ENCODE measurements at regions not wholly inside any gene's neighbourhood (a gene's known extent, or its start where the extent isn't known, plus 50 kb on each side); places are given as distances from the start of the nearest gene placed in this dataset.

DNA sequence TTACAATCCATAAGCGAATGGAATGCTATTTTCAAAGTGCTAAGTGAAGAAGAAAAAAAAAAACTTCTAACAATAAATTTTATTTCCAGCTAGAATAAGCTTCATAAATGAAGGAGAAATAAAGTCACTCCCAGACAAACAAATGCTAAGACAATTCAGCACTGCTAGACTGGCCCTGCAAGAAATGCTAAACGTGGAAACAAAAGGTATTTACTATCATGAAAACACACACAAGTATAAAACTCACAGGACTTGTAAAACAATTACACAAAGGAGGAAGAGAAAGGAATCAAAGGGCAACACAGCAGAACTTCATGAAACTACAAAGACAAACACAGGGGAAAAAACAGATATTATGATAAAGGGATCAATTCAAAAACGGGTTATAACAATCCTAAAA lies 85.8 kb upstream of the NELL2 start:
- no peak overlapping the region for H3K4me3 ChIP-seq (ENCODE audit: low read length)
- TF ChIP-seq CTCF (IDR thresholded peaks at IDR 0.05; ENCODE audit: insufficient read depth, low read depth, low read length, missing control alignments), result no peak
- no peak for DNase-seq (ENCODE audit: low read depth)

DNA sequence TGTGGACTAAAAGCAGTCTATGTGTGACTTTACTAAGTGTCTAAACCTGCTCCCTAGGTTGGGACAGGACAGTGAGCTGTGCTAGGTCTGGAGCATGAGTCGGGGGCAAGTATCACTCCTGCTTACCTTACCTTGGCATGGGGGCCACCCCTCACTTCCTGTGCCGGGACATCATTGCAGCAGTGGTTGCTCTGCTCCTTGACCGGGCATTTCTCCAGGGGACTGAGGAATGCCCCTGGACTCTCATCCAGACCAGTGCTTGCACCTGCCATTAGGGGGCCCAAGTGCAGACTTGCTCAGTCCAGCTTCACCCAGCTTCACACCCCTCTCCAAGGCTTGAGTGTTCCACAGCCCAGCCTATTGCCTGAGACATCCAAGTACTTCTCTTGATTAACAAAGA lies 84.7 kb upstream of the NELL2 start:
- no peak for DNase-seq (ENCODE audit: low read depth)
- no peak for TF ChIP-seq CTCF (IDR thresholded peaks at IDR 0.05; ENCODE audit: insufficient read depth, low read depth, low read length, missing control alignments)
- no peak overlapping the region for H3K4me3 ChIP-seq (ENCODE audit: low read length)

GRCh38 chr12:44960423-44960822 lies 84.3 kb upstream of the NELL2 start:
- no peak overlapping the region for H3K4me3 ChIP-seq (ENCODE audit: low read length)
- TF ChIP-seq CTCF (IDR thresholded peaks at IDR 0.05; ENCODE audit: insufficient read depth, low read depth, low read length, missing control alignments), result no peak

DNA sequence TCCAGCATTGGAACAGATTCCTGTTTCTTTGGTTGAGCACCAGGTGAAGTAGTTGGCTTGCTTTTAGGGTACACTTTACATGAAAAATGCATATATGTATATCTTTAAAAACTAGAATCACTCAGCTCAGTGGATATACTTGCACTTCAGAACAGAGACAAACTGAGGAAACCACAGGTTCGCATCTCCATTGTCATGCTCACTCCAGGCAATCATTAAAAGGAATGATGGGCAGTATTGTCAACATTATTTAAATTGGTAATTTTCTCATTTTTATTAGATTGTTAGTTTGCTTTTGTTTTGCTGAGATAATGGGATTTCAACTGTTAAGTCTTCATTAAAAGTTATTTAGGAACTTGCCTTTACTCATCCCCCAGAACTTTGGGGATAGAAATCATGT lies 71.0 kb upstream of the NELL2 start:
- no peak for DNase-seq (ENCODE audit: low read depth)
- no peak for TF ChIP-seq CTCF (IDR thresholded peaks at IDR 0.05; ENCODE audit: insufficient read depth, low read depth, low read length, missing control alignments)
- H3K4me3 ChIP-seq (ENCODE audit: low read length), result no peak overlapping the region

More at GRCh38 chr12:44960423-44960822, 84.3 kb upstream of the NELL2 start:
- no peak for DNase-seq (ENCODE audit: low read depth)

GRCh38 chr12:44942714-44943113 lies 66.6 kb upstream of the NELL2 start:
- no peak overlapping the region for H3K4me3 ChIP-seq (ENCODE audit: low read length)
- no peak for TF ChIP-seq CTCF (IDR thresholded peaks at IDR 0.05; ENCODE audit: insufficient read depth, low read depth, low read length, missing control alignments)
- DNase-seq (ENCODE audit: low read depth), result no peak

GRCh38 chr12:44930972-44931600 lies 55.0 kb upstream of the NELL2 start:
- H3K4me3 ChIP-seq (ENCODE audit: low read length), result no peak overlapping the region
- peak; percentile 34 for TF ChIP-seq CTCF (IDR thresholded peaks at IDR 0.05; ENCODE audit: insufficient read depth, low read depth, low read length, missing control alignments)
- DNase-seq (ENCODE audit: low read depth), result peak; percentile 66

- no peak overlapping the region for H3K4me3 ChIP-seq (ENCODE audit: low read length)
- DNase-seq (ENCODE audit: low read depth), result no peak
- TF ChIP-seq CTCF (IDR thresholded peaks at IDR 0.05; ENCODE audit: insufficient read depth, low read depth, low read length, missing control alignments), result no peak
Measured at GRCh38 chr12:44929236-44929885, 53.2 kb upstream of the NELL2 start.
